HepG2 (cell line): ENCODE measurements at regions not wholly inside any gene's neighbourhood (a gene's known extent, or its start where the extent isn't known, plus 50 kb on each side); places are given as distances from the start of the nearest gene placed in this dataset.
A peak's percentile ranks its signal among the peaks of the same experiment; 100 is the strongest.

Experiments
- CCDC6 ChIP-seq: sonication (generic); formaldehyde crosslinking; IDR thresholded peaks from 2 replicates; pipeline ENCODE4 v1.8.1; 2022; ENCODE audit warnings: mild to moderate bottlenecking, missing genetic modification reagents, moderate library complexity
- CREB1 ChIP-seq, 2 experiments: fragments of 450-650 bp in 1 of 2; IDR thresholded peaks; 2 replicates each; pipeline ENCODE4 v1.6.1; 2016 to 2017; ENCODE audit warnings: control low read depth in 1 of 2, mild to moderate bottlenecking in 1 of 2, missing compliant biosample characterization in 1 of 2, missing genetic modification characterization in 1 of 2
- EP300 ChIP-seq, 3 experiments: sonication (generic) in 1 of 3; formaldehyde crosslinking in 1 of 3; IDR thresholded peaks; 2 replicates each; pipeline versions ENCODE4 v1.5.1 to v1.6.1; 2011 to 2020; ENCODE audit warnings: low read depth in 2 of 3, low read length in 2 of 3, borderline replicate concordance in 1 of 3, improper control_type of control experiment in 1 of 3, mild to moderate bottlenecking in 1 of 3, missing genetic modification reagents in 1 of 3, moderate library complexity in 1 of 3
- ESRRA ChIP-seq: sonication (generic); formaldehyde crosslinking; IDR thresholded peaks from 2 replicates; pipeline ENCODE4 v1.5.1; 2020; ENCODE audit warnings: mild to moderate bottlenecking, low read depth, missing genetic modification reagents
- HNF4A ChIP-seq: sonication (generic); formaldehyde crosslinking; IDR thresholded peaks from 2 replicates; pipeline ENCODE4 v1.4.0; 2020; ENCODE audit warnings: missing genetic modification reagents
- IRX3 ChIP-seq: sonication (generic); formaldehyde crosslinking; IDR thresholded peaks from 2 replicates; pipeline ENCODE4 v1.8.1; 2023; ENCODE audit warnings: mild to moderate bottlenecking, low read depth, missing genetic modification reagents, borderline replicate concordance
- LCORL ChIP-seq, 2 experiments: fragments of 450-650 bp in 1 of 2; sonication (generic) in 1 of 2; formaldehyde crosslinking in 1 of 2; IDR thresholded peaks; 2 replicates each; pipeline versions ENCODE4 v1.5.0 to v1.6.1; 2017 to 2020; ENCODE audit warnings: antibody characterized with exemption in 1 of 2, missing genetic modification reagents in 1 of 2
- MBD4 ChIP-seq: IDR thresholded peaks from 2 replicates; pipeline ENCODE4 v1.6.1; 2012; ENCODE audit warnings: low read length, inconsistent platforms, borderline replicate concordance
- SAFB2 ChIP-seq: sonication (generic); formaldehyde crosslinking; IDR thresholded peaks from 2 replicates; pipeline ENCODE4 v1.5.1; 2020; ENCODE audit warnings: missing genetic modification reagents, low read depth, mild to moderate bottlenecking, borderline replicate concordance
- SAP130 ChIP-seq: IDR thresholded peaks from 2 replicates; pipeline ENCODE4 v1.6.1; 2016; ENCODE audit warnings: low read depth
- SCMH1 ChIP-seq: sonication (generic); formaldehyde crosslinking; IDR thresholded peaks from 2 replicates; pipeline ENCODE4 v1.9.0; 2021; ENCODE audit warnings: missing genetic modification reagents, mild to moderate bottlenecking, borderline replicate concordance
- SOX5 ChIP-seq: IDR thresholded peaks from 2 replicates; pipeline ENCODE4 v1.6.1; 2016; ENCODE audit warnings: borderline replicate concordance
- TAF1 ChIP-seq: sonication (generic); formaldehyde crosslinking; IDR thresholded peaks from 2 replicates; pipeline ENCODE4 v1.4.0; 2020; ENCODE audit warnings: missing genetic modification reagents
- YEATS2 ChIP-seq: sonication (generic); formaldehyde crosslinking; IDR thresholded peaks from 2 replicates; pipeline ENCODE4 v1.4.0; 2020; ENCODE audit warnings: missing genetic modification reagents, borderline replicate concordance
- ZBTB49 ChIP-seq: sonication (generic); formaldehyde crosslinking; IDR thresholded peaks from 2 replicates; pipeline ENCODE4 v1.4.0; 2020; ENCODE audit warnings: missing genetic modification reagents, borderline replicate concordance
- ZBTB7B ChIP-seq: sonication (generic); formaldehyde crosslinking; IDR thresholded peaks from 2 replicates; pipeline ENCODE4 v1.4.0; 2020; ENCODE audit warnings: missing genetic modification reagents
- ZNF572 ChIP-seq: sonication (generic); formaldehyde crosslinking; IDR thresholded peaks from 2 replicates; pipeline ENCODE4 v1.5.1; 2020; ENCODE audit warnings: mild to moderate bottlenecking, missing genetic modification reagents
- ZNF710 ChIP-seq: sonication (generic); formaldehyde crosslinking; IDR thresholded peaks from 2 replicates; pipeline ENCODE4 v1.5.0; 2020; ENCODE audit warnings: mild to moderate bottlenecking, missing genetic modification reagents, borderline replicate concordance
- ZNF720 ChIP-seq: sonication (generic); formaldehyde crosslinking; IDR thresholded peaks from 2 replicates; pipeline ENCODE4 v1.4.0; 2020; ENCODE audit warnings: missing genetic modification reagents
- ZNF841 ChIP-seq: sonication (generic); formaldehyde crosslinking; IDR thresholded peaks from 2 replicates; pipeline ENCODE4 v1.8.1; 2023; ENCODE audit warnings: missing genetic modification reagents, borderline replicate concordance
- TF ChIP-seq, protein P1 (sequence below): IDR thresholded peaks from 2 replicates; pipeline ENCODE4 v1.6.1; 2016; ENCODE audit warnings: mild to moderate bottlenecking

DNA sequence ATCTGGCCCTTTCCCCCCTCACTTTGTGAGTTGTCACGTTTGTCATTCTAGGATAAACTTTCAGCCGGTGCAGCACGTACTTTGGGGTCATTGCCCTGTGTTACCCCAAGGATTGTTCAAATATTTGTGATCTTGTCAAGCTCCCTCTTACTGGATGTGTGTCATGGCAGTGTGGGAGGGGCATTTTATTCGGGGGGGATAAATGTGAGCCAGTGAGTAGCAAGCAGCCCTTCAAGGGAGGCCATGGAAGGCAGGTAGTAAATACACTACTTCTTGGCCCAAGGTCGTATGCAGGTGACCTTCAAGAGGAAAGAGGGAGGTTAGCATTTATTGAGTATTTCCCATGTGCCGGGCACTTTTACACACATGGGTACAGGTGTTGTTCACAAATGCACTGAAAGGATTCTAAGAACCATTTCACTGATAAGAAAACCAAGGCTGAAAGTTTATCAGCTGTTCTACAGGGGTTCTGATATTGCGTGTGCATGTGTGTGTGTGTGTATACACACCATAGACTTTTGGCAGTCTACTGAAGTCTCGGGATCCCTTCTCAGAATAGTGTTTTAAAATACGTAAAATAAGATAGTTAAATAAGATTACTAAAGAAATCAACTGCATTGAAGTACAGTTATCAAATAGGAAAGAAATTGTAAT is 410.3 kb upstream of the TBX3 start (continued):
- 0 out of 2 replicates have a peak, but pooled peaks have one; percentile 2 for TF ChIP-seq CREB1 (IDR thresholded peaks at IDR 0.05)
- peak; percentile 86 for TF ChIP-seq CREB1 (CRISPR knock-in tag; IDR thresholded peaks at IDR 0.05)
- no peak for TF ChIP-seq ZNF720
- no peak for TF ChIP-seq YEATS2 (CRISPR knock-in tag)
- peak; percentile 33; the same call in 1 of the 2 replicates for TF ChIP-seq ZBTB7B (CRISPR knock-in tag)
- peak in 1 of 2 experiments; percentile 81; a peak in 2 of 4 replicates for TF ChIP-seq EP300 (IDR thresholded peaks at IDR 0.05; ENCODE audit: low read depth in 2 of 2, low read length in 2 of 2)
- 0 out of 2 replicates have a peak, but pooled peaks have one; percentile 32 for TF ChIP-seq EP300 (CRISPR knock-in tag; IDR thresholded peaks at IDR 0.05; ENCODE audit: borderline replicate concordance)
- no peak for TF ChIP-seq ZBTB49 (CRISPR knock-in tag)
- TF ChIP-seq CCDC6 (CRISPR knock-in tag): no peak
- TF ChIP-seq SAFB2 (CRISPR knock-in tag): no peak
- no peak for TF ChIP-seq IRX3 (CRISPR knock-in tag)
- no peak for TF ChIP-seq MBD4
- peak; percentile 33; the same call in 1 of the 2 replicates for TF ChIP-seq HNF4A
- no peak for TF ChIP-seq ZNF841
- peak; percentile 64; the same call in 1 of the 2 replicates for TF ChIP-seq ZNF710 (CRISPR knock-in tag)
- peak; percentile 56 for TF ChIP-seq ESRRA (CRISPR knock-in tag)
- TF ChIP-seq SAP130: peak; percentile 66; the same call in 1 of the 2 replicates
- peak; percentile 72; the same call in 1 of the 2 replicates for TF ChIP-seq SOX5 (CRISPR knock-in tag)
- TF ChIP-seq, protein P1, sequence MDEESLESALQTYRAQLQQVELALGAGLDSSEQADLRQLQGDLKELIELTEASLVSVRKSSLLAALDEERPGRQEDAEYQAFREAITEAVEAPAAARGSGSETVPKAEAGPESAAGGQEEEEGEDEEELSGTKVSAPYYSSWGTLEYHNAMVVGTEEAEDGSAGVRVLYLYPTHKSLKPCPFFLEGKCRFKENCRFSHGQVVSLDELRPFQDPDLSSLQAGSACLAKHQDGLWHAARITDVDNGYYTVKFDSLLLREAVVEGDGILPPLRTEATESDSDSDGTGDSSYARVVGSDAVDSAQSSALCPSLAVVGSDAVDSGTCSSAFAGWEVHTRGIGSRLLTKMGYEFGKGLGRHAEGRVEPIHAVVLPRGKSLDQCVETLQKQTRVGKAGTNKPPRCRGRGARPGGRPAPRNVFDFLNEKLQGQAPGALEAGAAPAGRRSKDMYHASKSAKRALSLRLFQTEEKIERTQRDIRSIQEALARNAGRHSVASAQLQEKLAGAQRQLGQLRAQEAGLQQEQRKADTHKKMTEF (CRISPR knock-in tag): peak; percentile 18; the same call in 1 of the 2 replicates
- TF ChIP-seq TAF1: no peak
- no peak for TF ChIP-seq SCMH1 (CRISPR knock-in tag)
- TF ChIP-seq ZNF572 (CRISPR knock-in tag): peak; percentile 34; the same call in 1 of the 2 replicates
- no peak for TF ChIP-seq LCORL (IDR thresholded peaks at IDR 0.05)
- TF ChIP-seq LCORL (CRISPR knock-in tag; IDR thresholded peaks at IDR 0.05): 0 out of 2 replicates have a peak, but pooled peaks have one; percentile 34
